ENCODE measurements at regions not wholly inside any gene's neighbourhood (a gene's known extent, or its start where the extent isn't known, plus 50 kb on each side); places are given as distances from the start of the nearest gene placed in this dataset.

DNA sequence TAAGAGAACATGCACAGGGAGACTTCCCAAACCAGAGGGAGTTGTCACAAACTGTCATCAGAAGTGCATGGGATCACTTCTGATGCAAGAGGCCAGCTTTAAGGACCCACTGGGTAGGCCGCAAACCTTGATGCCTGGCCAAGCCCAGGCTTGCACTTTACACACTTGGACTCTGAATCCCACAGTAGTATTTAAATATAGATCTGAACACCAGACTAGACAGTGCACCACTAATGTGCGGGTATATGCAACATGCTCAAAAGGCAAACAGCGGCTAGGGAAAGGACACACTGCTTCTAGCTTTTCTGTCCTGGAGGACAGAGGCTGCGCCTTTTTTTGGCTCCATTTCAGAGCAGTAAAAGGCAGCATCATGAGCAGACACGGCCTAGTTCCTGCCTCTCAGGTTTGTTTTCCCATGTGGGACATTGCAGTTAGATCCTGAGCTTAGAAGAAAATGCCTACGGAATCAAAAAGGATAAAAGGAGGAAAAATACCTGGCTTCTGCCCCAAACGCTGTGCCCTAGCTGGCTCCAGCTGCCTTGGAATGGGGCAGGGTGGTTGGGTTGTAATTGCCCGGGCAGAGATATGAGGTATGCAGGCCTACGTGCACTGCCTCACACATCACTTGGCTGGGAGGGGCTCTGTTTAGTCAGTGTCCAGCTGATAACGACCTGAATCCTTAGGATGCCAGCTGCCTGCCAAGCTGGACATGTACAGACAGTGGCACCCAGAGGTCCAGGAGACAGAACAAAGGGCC is 84.5 kb upstream of the EGLN3 start:
- no peak for TF ChIP-seq POLR2A (IDR thresholded peaks at IDR 0.05; ENCODE audit: low read depth, low read length)
- no peak for TF ChIP-seq TAF1 (IDR thresholded peaks at IDR 0.05; ENCODE audit: borderline replicate concordance, low read depth, low read length)
- no peak for TF ChIP-seq POLR2AphosphoS5 (IDR thresholded peaks at IDR 0.05; ENCODE audit: low read depth, low read length)

All from GM12892 (cell line).